VCaP (cell line): ENCODE measurements at regions not wholly inside any gene's neighbourhood (a gene's known extent, or its start where the extent isn't known, plus 50 kb on each side); places are given as distances from the start of the nearest gene placed in this dataset.

Source experiments
- H3K27ac ChIP-seq: fragments of 450-650 bp; 2 replicates; pipeline ENCODE4 v1.5.1; 2017
- CTCF ChIP-seq: fragments of 450-650 bp; conservative IDR thresholded peaks from 2 replicates; pipeline ENCODE4 v1.5.1; 2017; ENCODE audit warnings: mild to moderate bottlenecking, moderate library complexity

GRCh38 chr16:77070683-77071082 is 120.3 kb upstream of the MON1B start:
- TF ChIP-seq CTCF: no peak
- H3K27ac ChIP-seq: no peak overlapping the region

DNA sequence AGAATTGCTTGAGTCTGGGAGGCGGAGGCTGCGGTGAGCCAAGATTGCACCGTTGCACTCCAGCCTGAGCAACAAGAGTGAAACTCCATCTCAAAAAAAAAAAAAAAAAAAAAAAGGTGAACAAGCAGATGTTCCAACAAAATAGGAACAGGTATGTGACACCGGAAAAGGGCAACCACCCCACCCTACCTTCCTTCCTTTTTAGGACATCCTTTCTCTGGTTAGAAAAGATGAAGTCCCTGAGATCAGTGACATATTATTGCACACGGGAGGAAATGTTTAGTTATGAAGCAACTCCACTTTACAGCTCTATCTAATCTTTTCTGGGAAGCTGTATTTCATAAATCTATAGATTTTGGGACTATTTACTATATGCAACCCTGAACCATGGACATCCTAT is 114.2 kb upstream of the MON1B start:
- H3K27ac ChIP-seq: no peak overlapping the region
- TF ChIP-seq CTCF: no peak

GRCh38 chr16:77077256-77077922 is 113.6 kb upstream of the MON1B start:
- TF ChIP-seq CTCF: no peak
- no peak overlapping the region for H3K27ac ChIP-seq

GRCh38 chr16:77085981-77086380 is 105.0 kb upstream of the MON1B start:
- TF ChIP-seq CTCF: no peak
- no peak overlapping the region for H3K27ac ChIP-seq

DNA sequence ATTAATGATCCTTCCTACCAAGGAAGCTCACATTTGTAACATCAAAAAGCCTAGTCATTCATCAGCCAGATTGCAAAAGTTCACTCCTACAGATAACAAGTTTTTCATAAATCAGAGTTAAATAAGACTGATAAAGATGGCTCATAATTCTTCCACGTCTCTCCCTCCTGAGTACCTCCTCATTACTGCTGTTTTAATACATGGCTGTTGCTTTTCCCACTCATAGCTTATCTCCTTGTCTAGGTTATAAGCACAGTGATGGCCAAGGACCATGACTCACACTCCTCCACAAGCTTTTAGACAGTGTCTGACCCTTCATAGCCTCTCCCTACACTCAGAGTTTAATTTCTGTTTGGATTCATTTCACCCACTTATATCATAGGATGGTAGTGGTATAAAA is 100.9 kb upstream of the MON1B start:
- no peak overlapping the region for H3K27ac ChIP-seq
- no peak for TF ChIP-seq CTCF

DNA sequence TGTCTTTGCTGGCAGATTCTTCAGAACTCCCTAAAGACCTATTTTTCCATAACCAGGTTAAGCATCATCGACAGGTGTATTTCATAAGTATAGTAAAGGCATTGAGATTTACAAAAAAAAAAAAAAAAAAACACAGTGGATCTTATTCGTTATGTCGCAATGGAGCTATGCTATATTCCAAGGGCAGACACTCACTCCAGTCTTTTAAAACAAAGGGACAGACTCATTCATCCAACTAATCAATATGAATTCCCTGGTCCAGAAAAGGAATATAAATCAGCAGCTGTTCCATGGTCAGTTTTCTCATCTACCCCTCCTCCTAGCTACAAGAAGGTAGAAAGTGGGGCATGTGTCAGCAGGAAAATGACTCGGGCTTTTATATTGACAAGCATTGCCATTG is 97.7 kb upstream of the MON1B start:
- H3K27ac ChIP-seq: no peak overlapping the region
- no peak for TF ChIP-seq CTCF

DNA sequence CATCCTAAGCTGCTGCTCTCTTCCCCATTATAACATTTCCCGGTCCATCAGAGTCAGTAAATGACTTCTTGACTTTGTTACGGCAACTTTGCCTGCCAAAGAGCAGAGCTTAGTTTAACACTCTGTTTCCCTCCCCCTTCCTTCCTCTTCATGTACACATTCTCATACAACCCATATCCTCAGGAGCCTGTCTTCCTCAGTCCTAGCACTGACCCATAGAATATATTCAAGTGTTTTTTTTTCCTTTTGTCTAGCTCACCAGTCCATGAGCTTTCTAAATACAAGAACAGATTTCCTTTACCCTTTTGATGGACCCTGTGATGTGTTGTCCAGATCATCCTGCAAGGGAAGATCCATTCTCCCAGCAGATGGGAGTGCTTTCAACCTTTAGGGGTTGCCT is 97.0 kb upstream of the MON1B start:
- TF ChIP-seq CTCF: no peak
- no peak overlapping the region for H3K27ac ChIP-seq
